ENCODE measurements at regions not wholly inside any gene's neighbourhood (a gene's known extent, or its start where the extent isn't known, plus 50 kb on each side); places are given as distances from the start of the nearest gene placed in this dataset.

DNA sequence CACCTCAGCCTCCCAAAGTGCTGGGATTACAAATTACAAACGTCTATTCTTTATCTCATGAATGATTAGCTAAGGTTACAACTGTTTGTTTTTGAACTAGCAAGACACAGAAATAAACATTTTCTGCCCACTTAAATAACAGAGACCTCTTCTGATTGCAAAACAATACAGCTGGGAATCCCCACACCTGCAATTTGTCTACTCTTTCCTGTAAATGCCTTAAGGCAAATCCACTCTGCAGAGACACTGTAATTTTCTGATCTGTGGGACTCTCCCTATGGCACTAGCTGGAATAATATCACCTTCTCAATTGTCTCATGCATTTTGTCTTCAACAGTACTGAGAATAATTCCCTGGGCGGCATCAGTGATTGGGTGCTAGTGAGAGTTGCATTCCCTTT lies 149.3 kb upstream of the FAM3C start:
- TF ChIP-seq, protein P1, sequence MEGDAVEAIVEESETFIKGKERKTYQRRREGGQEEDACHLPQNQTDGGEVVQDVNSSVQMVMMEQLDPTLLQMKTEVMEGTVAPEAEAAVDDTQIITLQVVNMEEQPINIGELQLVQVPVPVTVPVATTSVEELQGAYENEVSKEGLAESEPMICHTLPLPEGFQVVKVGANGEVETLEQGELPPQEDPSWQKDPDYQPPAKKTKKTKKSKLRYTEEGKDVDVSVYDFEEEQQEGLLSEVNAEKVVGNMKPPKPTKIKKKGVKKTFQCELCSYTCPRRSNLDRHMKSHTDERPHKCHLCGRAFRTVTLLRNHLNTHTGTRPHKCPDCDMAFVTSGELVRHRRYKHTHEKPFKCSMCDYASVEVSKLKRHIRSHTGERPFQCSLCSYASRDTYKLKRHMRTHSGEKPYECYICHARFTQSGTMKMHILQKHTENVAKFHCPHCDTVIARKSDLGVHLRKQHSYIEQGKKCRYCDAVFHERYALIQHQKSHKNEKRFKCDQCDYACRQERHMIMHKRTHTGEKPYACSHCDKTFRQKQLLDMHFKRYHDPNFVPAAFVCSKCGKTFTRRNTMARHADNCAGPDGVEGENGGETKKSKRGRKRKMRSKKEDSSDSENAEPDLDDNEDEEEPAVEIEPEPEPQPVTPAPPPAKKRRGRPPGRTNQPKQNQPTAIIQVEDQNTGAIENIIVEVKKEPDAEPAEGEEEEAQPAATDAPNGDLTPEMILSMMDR (optimal IDR thresholded peaks at IDR 0.05 in 1 of 3, IDR thresholded peaks at IDR 0.05 in 1 of 3, conservative IDR thresholded peaks at IDR 0.05 in 1 of 3; ENCODE audit: extremely low read depth in 1 of 3, insufficient read depth in 2 of 3, low read length in 3 of 3): no peak
- TF ChIP-seq EZH2 (IDR thresholded peaks at IDR 0.05; ENCODE audit: low read length): no peak

Measured in keratinocyte (primary cell).